PC-9 (cell line): ENCODE measurements at regions not wholly inside any gene's neighbourhood (a gene's known extent, or its start where the extent isn't known, plus 50 kb on each side); places are given as distances from the start of the nearest gene placed in this dataset.

Source experiments
- BruUV-seq: library from RNA; stranded (reverse); fragments of 400-500 nt; replicated peaks from 2 replicates; lab custom pipeline; 2021; lab: Mats Ljungman, UMichigan
- CTCF ChIA-PET: fragments of 300-600 bp; sonication (Branson Sonifier 250); formaldehyde crosslinking; loops from one replicate; lab custom pipeline; 2022; ENCODE audit warnings: antibody characterized with exemption; lab: Charles Lee
- POLR2A ChIA-PET: fragments of 300-600 bp; sonication (Branson Sonifier 250); formaldehyde crosslinking; loops from one replicate; lab custom pipeline; 2022; ENCODE audit warnings: antibody characterized with exemption; ENCODE audit not compliant: unreplicated experiment; lab: Charles Lee
- DNase-seq, 2 experiments: peaks; one replicate each; pipeline versions ENCODE4 v3.0.0 to v3.0.0-alpha.2; 2015 to 2022; ENCODE audit warnings: mixed read lengths in 1 of 2
- H2AFZ ChIP-seq: fragments of 200-600 bp; sonication (generic); 2 replicates; pipeline ENCODE4 v1.8.1; 2017; ENCODE audit warnings: antibody characterized with exemption
- H3F3A ChIP-seq: fragments of 200-600 bp; sonication (generic); 2 replicates; pipeline ENCODE4 v1.8.1; 2017; ENCODE audit warnings: antibody characterized with exemption, mild to moderate bottlenecking, low read depth; ENCODE audit not compliant: insufficient read depth
- H3K27ac ChIP-seq: fragments of 200-600 bp; sonication (generic); 2 replicates; pipeline ENCODE4 v1.6.1; 2016; ENCODE audit warnings: mixed run types
- H3K27me3 ChIP-seq: fragments of 200-600 bp; sonication (generic); 2 replicates; pipeline ENCODE4 v1.6.1; 2016; ENCODE audit warnings: low read depth, mixed run types; ENCODE audit not compliant: insufficient read depth
- H3K36me3 ChIP-seq: fragments of 200-600 bp; sonication (generic); 2 replicates; pipeline ENCODE4 v1.6.1; 2016; ENCODE audit warnings: low read depth, mixed run types
- H3K4me1 ChIP-seq: fragments of 200-600 bp; sonication (generic); replicated peaks from 2 replicates; pipeline ENCODE4 v1.6.1; 2016; ENCODE audit warnings: mixed run types; ENCODE audit not compliant: insufficient read depth
- H3K4me2 ChIP-seq: fragments of 200-600 bp; sonication (generic); 2 replicates; pipeline ENCODE4 v1.6.1; 2017; ENCODE audit warnings: mixed run types
- H3K4me3 ChIP-seq: fragments of 200-600 bp; sonication (generic); 2 replicates; pipeline ENCODE4 v1.6.1; 2016; ENCODE audit warnings: mixed run types
- H3K79me2 ChIP-seq: fragments of 200-600 bp; sonication (generic); 2 replicates; pipeline ENCODE4 v1.6.1; 2017; ENCODE audit warnings: low read depth, mixed run types
- H3K9me2 ChIP-seq: fragments of 200-600 bp; sonication (generic); 2 replicates; pipeline ENCODE4 v1.8.1; 2017; ENCODE audit warnings: mild to moderate bottlenecking; ENCODE audit not compliant: insufficient read depth
- H3K9me3 ChIP-seq: fragments of 200-600 bp; sonication (generic); 2 replicates; pipeline ENCODE4 v1.8.1; 2016; ENCODE audit warnings: low read depth; ENCODE audit not compliant: insufficient read depth
- H4K20me1 ChIP-seq: fragments of 200-600 bp; sonication (generic); 2 replicates; pipeline ENCODE4 v1.8.1; 2017; ENCODE audit not compliant: insufficient read depth
- EZH2 ChIP-seq: fragments of 200-600 bp; sonication (generic); IDR thresholded peaks from 2 replicates; pipeline ENCODE4 v1.8.0; 2017; ENCODE audit warnings: antibody characterized with exemption, low read depth
- intact Hi-C: fragments of 100-400 bp; cut with micrococcal nuclease; formaldehyde crosslinking; loops from one replicate; pipeline ENCODE4 v1.10.0; 2022; ENCODE audit not compliant: unreplicated experiment
- TF ChIP-seq, protein P1 (sequence below): fragments of 200-600 bp; sonication (generic); conservative IDR thresholded peaks from 2 replicates; pipeline ENCODE4 v1.6.1; 2017; ENCODE audit warnings: mixed run types, antibody characterized with exemption, mild to moderate bottlenecking, moderate library complexity

DNA sequence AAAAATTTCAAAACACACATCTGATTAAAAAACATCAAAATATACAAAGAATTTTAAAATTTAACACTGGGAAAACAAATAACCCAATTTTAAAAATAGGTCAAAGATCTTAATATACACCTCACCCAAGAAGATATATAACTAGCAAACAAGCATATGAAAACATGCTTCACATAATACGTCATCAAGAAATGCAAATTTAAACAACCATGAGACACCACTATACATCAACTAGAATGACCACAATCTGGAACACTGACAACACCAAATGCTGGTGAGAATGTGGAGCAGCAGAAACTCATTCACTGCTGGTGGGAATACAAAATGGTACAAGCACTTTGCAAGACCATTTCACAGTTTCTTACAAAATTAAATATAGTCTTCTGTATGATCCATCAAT is 498.4 kb downstream of the IPMK start:
- DNase-seq = no peak

DNA sequence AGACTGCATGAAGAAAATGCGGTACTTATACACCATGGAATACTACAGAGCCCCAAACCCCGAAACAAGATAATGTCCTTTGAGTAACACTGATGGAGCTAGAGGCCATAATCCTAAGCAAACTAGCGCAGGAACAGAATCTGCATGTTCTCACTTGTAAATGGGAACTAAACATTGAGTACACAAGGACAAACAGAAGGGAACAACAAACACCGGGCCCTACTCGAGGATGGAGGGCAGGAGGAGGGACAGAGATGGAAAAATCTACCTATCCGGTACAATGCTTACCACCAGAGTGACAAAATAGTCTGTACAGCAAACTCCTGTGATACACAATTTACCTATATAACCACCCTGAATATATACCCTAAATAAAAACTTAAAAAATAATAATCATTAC is 507.9 kb downstream of the IPMK start:
- H3K9me3 ChIP-seq = no peaks in the 10 kb centered on the region
- H3K27ac ChIP-seq = no peak overlapping the region
- no peak for DNase-seq
- H3K79me2 ChIP-seq = no peaks in the 10 kb centered on the region
- H3F3A ChIP-seq = no peaks in the 10 kb centered on the region
- intact Hi-C loops = no loop called here
- no peaks in the 10 kb centered on the region for H4K20me1 ChIP-seq
- H3K9me2 ChIP-seq = no peaks in the 10 kb centered on the region
- no peak overlapping the region for H3K4me2 ChIP-seq
- no peaks in the 10 kb centered on the region for H3K27me3 ChIP-seq
- no peak for TF ChIP-seq EZH2
- TF ChIP-seq, protein P1, sequence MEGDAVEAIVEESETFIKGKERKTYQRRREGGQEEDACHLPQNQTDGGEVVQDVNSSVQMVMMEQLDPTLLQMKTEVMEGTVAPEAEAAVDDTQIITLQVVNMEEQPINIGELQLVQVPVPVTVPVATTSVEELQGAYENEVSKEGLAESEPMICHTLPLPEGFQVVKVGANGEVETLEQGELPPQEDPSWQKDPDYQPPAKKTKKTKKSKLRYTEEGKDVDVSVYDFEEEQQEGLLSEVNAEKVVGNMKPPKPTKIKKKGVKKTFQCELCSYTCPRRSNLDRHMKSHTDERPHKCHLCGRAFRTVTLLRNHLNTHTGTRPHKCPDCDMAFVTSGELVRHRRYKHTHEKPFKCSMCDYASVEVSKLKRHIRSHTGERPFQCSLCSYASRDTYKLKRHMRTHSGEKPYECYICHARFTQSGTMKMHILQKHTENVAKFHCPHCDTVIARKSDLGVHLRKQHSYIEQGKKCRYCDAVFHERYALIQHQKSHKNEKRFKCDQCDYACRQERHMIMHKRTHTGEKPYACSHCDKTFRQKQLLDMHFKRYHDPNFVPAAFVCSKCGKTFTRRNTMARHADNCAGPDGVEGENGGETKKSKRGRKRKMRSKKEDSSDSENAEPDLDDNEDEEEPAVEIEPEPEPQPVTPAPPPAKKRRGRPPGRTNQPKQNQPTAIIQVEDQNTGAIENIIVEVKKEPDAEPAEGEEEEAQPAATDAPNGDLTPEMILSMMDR = no peak
- no peak overlapping the region for H2AFZ ChIP-seq
- ChIA-PET CTCF (no interaction called here), POLR2A (no interaction called here)
- no TSS peak for BruUV-seq
- no peaks in the 10 kb centered on the region for H3K36me3 ChIP-seq
- no peak overlapping the region for H3K4me3 ChIP-seq
- H3K4me1 ChIP-seq = no peaks in the 10 kb centered on the region

More for the DNA sequence above, 498.4 kb downstream of the IPMK start:
- H4K20me1 ChIP-seq = no peaks in the 10 kb centered on the region
- ChIA-PET CTCF (no interaction called here), POLR2A (interaction anchor here (0.6 kb wide), 1 partner anchor 130 kb away, joined by 9 read pairs; no protein-coding TSS in a partner anchor)
- H3K27ac ChIP-seq = no peak overlapping the region
- no peaks in the 10 kb centered on the region for H3K9me2 ChIP-seq
- intact Hi-C loops = no loop called here
- H3K4me3 ChIP-seq = no peak overlapping the region
- H3K9me3 ChIP-seq = peaks cover 6% of the 10 kb centered on the region; the same call in 1 of the 2 replicates
- H3K36me3 ChIP-seq = no peaks in the 10 kb centered on the region
- no peaks in the 10 kb centered on the region for H3K79me2 ChIP-seq
- H3F3A ChIP-seq = no peaks in the 10 kb centered on the region
- no peaks in the 10 kb centered on the region for H3K4me1 ChIP-seq
- no TSS peak for BruUV-seq
- H2AFZ ChIP-seq = no peak overlapping the region
- TF ChIP-seq EZH2 = no peak
- TF ChIP-seq, protein P1 = no peak
- no peaks in the 10 kb centered on the region for H3K27me3 ChIP-seq
- no peak overlapping the region for H3K4me2 ChIP-seq

DNA sequence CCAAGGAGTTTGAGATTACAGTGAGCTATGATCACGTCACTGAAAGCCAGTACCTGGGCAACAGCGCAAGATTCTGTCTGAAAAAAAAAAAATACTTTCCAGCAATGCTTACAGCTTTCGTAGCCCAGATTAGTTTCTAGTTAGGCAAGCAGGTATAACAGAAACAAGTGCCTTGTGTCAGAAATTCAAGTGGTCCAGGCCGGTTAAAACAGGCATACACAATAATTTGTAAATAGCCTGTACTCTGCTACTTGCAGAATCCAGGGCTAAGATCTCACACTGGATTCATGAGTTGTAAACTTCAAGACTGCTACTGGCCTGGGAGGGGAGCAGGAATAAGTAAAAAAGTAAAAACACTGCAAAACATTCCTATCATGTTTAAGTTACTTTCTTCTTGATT is 512.9 kb downstream of the IPMK start:
- CTCF ChIA-PET = no interaction called here
- no peaks in the 10 kb centered on the region for H4K20me1 ChIP-seq
- POLR2A ChIA-PET = no interaction called here
- DNase-seq = no peak
- no peaks in the 10 kb centered on the region for H3K36me3 ChIP-seq
- H3K27ac ChIP-seq = no peak overlapping the region
- no peak overlapping the region for H3K4me2 ChIP-seq
- no peaks in the 10 kb centered on the region for H3K9me3 ChIP-seq
- H3K9me2 ChIP-seq = no peaks in the 10 kb centered on the region
- no peaks in the 10 kb centered on the region for H3K4me1 ChIP-seq
- intact Hi-C loops = no loop called here
- TF ChIP-seq, protein P1 = no peak
- no peak for TF ChIP-seq EZH2
- BruUV-seq = no TSS peak
- H3K79me2 ChIP-seq = no peaks in the 10 kb centered on the region
- H3K27me3 ChIP-seq = no peaks in the 10 kb centered on the region
- H2AFZ ChIP-seq = no peak overlapping the region
- H3F3A ChIP-seq = no peaks in the 10 kb centered on the region
- H3K4me3 ChIP-seq = no peak overlapping the region
